NB4 (cell line): ENCODE measurements at regions not wholly inside any gene's neighbourhood (a gene's known extent, or its start where the extent isn't known, plus 50 kb on each side); places are given as distances from the start of the nearest gene placed in this dataset.

ENCODE experiments used
- CTCF ChIP-seq: IDR thresholded peaks from one replicate; pipeline ENCODE4 v1.5.1; 2012; ENCODE audit warnings: low read depth, low read length
- MYC ChIP-seq: IDR thresholded peaks from 2 replicates; pipeline ENCODE4 v1.6.1; 2011; ENCODE audit warnings: low read depth, low read length
- POLR2A ChIP-seq: IDR thresholded peaks from 2 replicates; pipeline ENCODE4 v1.6.1; 2011; ENCODE audit warnings: mild to moderate bottlenecking; ENCODE audit not compliant: insufficient read length; ENCODE audit errors: extremely low read depth

DNA sequence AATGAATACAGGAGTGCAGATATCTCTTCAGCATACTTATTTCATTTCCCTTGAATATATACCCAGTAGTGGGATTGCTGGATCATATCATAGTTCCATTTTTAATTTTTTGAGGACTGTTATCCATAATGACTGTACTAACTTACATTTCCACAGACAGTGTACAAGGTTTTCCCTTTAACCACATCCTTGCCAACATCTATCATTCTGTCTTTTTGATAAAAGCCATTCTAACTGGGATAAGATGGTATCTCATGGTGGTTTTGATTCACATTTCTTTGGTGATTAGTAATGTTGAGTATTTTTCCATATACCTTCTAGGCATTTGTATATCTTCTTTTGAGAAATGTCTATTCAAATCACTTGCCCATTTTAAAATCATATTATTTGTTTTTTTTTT lies 325.2 kb downstream of the CYP26B1 start:
- TF ChIP-seq CTCF, result no peak
- TF ChIP-seq MYC, result no peak
- TF ChIP-seq POLR2A, result no peak
